K562 (cell line): ENCODE measurements at regions not wholly inside any gene's neighbourhood (a gene's known extent, or its start where the extent isn't known, plus 50 kb on each side); places are given as distances from the start of the nearest gene placed in this dataset.

Experiments used
- ATAC-seq: fragments of 200-7000 bp; cut with Tn5 transposase; 3 replicates; pipeline ENCODE4 v1.9.1; 2020; ENCODE audit warnings: moderate library complexity
- BruUV-seq: library from RNA; stranded (reverse); fragments of 400-500 nt; replicated peaks from 2 replicates; lab custom pipeline; 2021; lab: Mats Ljungman, UMichigan
- CTCF ChIA-PET: fragments of 300-600 bp; formaldehyde crosslinking; extraction: SDS; loops from one replicate; lab custom pipeline; 2021; ENCODE audit warnings: low intra/inter-chr PET ratio; lab: Yijun Ruan, JAX
- POLR2A ChIA-PET: fragments of 300-600, 350-650 bp; sonication (Branson Sonifier 250); formaldehyde crosslinking; extraction: SDS; loops from one replicate; lab custom pipeline; 2021; ENCODE audit warnings: antibody characterized with exemption, inconsistent platforms; lab: Yijun Ruan, JAX
- DNase-seq, 4 experiments: peaks; one replicate each; pipeline versions ENCODE4 v3.0.0 to v3.0.0-alpha.2; 2011 to 2018; ENCODE audit warnings: low spot score in 3 of 4, mixed read lengths in 3 of 4; ENCODE audit errors: extremely low read depth in 1 of 4
- FAIRE-seq: peaks from 2 replicates; lab custom pipeline; 2011; peaks lifted over from hg19 to GRCh38; lab: Jason Lieb, UNC
- H2AFZ ChIP-seq: 2 replicates; pipeline ENCODE4 v1.6.0; 2011; ENCODE audit warnings: low read depth, low read length, control low read depth, inconsistent platforms
- H3K27ac ChIP-seq: fragments of 200-600 bp; 3 replicates; pipeline ENCODE4 v1.8.0; 2011; ENCODE audit warnings: low read depth, mild to moderate bottlenecking, control low read depth, inconsistent platforms, low read length, moderate library complexity, mixed read lengths; ENCODE audit errors: extremely low read depth
- H3K27me3 ChIP-seq, 2 experiments: fragments of 300-600 bp in 1 of 2; 2 replicates in 1 of 2; 3 replicates in 1 of 2; pipeline versions ENCODE4 v1.6.0 to v1.8.0; 2011; ENCODE audit warnings: inconsistent platforms in 2 of 2, low read length in 2 of 2, mild to moderate bottlenecking in 1 of 2, mixed read lengths in 1 of 2, moderate library complexity in 1 of 2; ENCODE audit not compliant: control insufficient read depth in 2 of 2, insufficient read depth in 2 of 2
- H3K36me3 ChIP-seq: fragments of 300-600 bp; 3 replicates; pipeline ENCODE4 v1.8.0; 2011; ENCODE audit warnings: mild to moderate bottlenecking, low read length, inconsistent platforms; ENCODE audit not compliant: control insufficient read depth, insufficient read depth
- H3K4me1 ChIP-seq, 2 experiments: fragments of 200-600 bp in 1 of 2; replicated peaks in 1 of 2; 2 replicates in 1 of 2; 3 replicates in 1 of 2; pipeline versions ENCODE4 v1.5.1 to v1.8.0; 2011; ENCODE audit warnings: inconsistent platforms in 2 of 2, low read length in 2 of 2, mild to moderate bottlenecking in 1 of 2, mixed read lengths in 1 of 2, moderate library complexity in 1 of 2; ENCODE audit not compliant: control insufficient read depth in 2 of 2, insufficient read depth in 2 of 2
- H3K4me2 ChIP-seq: 2 replicates; pipeline ENCODE4 v1.6.1; 2011; ENCODE audit warnings: low read length, control low read depth, inconsistent platforms, mixed read lengths; ENCODE audit not compliant: insufficient read depth
- H3K4me3 ChIP-seq: fragments of 200-600 bp; sonication (generic), shearing (Covaris generic); 2 replicates; pipeline ENCODE4 v1.5.1; 2016; ENCODE audit warnings: control low read depth, inconsistent platforms
- H3K79me2 ChIP-seq: fragments of 200-600 bp; 3 replicates; pipeline ENCODE4 v1.8.0; 2011; ENCODE audit warnings: low read length, inconsistent platforms; ENCODE audit not compliant: control insufficient read depth, insufficient read depth
- H3K9ac ChIP-seq, 2 experiments: 2 replicates each; pipeline versions ENCODE4 v1.6.0 to v1.6.1; 2011; ENCODE audit warnings: low read depth in 2 of 2, low read length in 2 of 2, control low read depth in 1 of 2, inconsistent platforms in 1 of 2, mild to moderate bottlenecking in 1 of 2, mixed read lengths in 1 of 2; ENCODE audit not compliant: insufficient read depth in 1 of 2
- H3K9me1 ChIP-seq: one replicate; pipeline ENCODE4 v1.6.0; 2011; ENCODE audit warnings: inconsistent platforms, mild to moderate bottlenecking, low read length, moderate library complexity; ENCODE audit not compliant: control insufficient read depth, insufficient read depth
- H3K9me3 ChIP-seq: replicated peaks from 2 replicates; pipeline ENCODE4 v1.5.1; 2011; ENCODE audit warnings: low read depth, low read length, inconsistent platforms; ENCODE audit not compliant: control insufficient read depth, insufficient read depth
- H4K20me1 ChIP-seq: replicated peaks from 2 replicates; pipeline ENCODE4 v1.6.1; 2011; ENCODE audit warnings: low read length, inconsistent platforms, mixed read lengths; ENCODE audit not compliant: control insufficient read depth, insufficient read depth
- BHLHE40 ChIP-seq: IDR thresholded peaks from 2 replicates; pipeline ENCODE4 v1.6.1; 2011; ENCODE audit warnings: low read length, improper control_type of control experiment
- EWSR1 ChIP-seq: fragments of 450-650 bp; IDR thresholded peaks from 2 replicates; pipeline ENCODE4 v1.6.1; 2018; ENCODE audit warnings: borderline replicate concordance, mild to moderate bottlenecking, low read depth, moderate library complexity; ENCODE audit not compliant: partially characterized antibody
- FOXA3 ChIP-seq, 2 experiments: fragments of 450-650 bp in 1 of 2; sonication (generic) in 1 of 2; formaldehyde crosslinking; IDR thresholded peaks in 1 of 2; conservative IDR thresholded peaks in 1 of 2; 2 replicates each; pipeline versions ENCODE4 v1.4.0 to v1.8.0; 2020 to 2022; ENCODE audit warnings: mild to moderate bottlenecking in 2 of 2, missing genetic modification reagents in 1 of 2
- GABPA ChIP-seq: fragments of 200-800 bp; sonication (Bioruptor generic); conservative IDR thresholded peaks from 2 replicates; pipeline ENCODE4 v1.6.1; 2016; ENCODE audit warnings: low read depth, missing genetic modification characterization, missing compliant biosample characterization
- GTF2F1 ChIP-seq: IDR thresholded peaks from 2 replicates; pipeline ENCODE4 v1.6.1; 2011; ENCODE audit warnings: low read depth, low read length, improper control_type of control experiment
- NCOA2 ChIP-seq, 2 experiments: fragments of 450-650 bp; IDR thresholded peaks; 2 replicates each; pipeline ENCODE4 v1.6.1; 2018; ENCODE audit warnings: mild to moderate bottlenecking in 2 of 2, moderate library complexity in 1 of 2; ENCODE audit not compliant: partially characterized antibody in 2 of 2
- NFIC ChIP-seq: fragments of 450-650 bp; IDR thresholded peaks from 2 replicates; pipeline ENCODE4 v1.6.1; 2017; ENCODE audit warnings: mild to moderate bottlenecking, inconsistent platforms
- NR3C1 ChIP-seq: sonication (generic); formaldehyde crosslinking; IDR thresholded peaks from 2 replicates; pipeline ENCODE4 v1.8.1; 2022; ENCODE audit warnings: missing genetic modification reagents
- RAD21 ChIP-seq, 2 experiments: fragments of 250-450 bp in 1 of 2; fragments of 450-650 bp in 1 of 2; sonication (Bioruptor Pico) in 1 of 2; formaldehyde crosslinking in 1 of 2; IDR thresholded peaks in 1 of 2; conservative IDR thresholded peaks in 1 of 2; 2 replicates each; pipeline versions ENCODE4 v1.4.0 to v1.8.0; 2020 to 2022; ENCODE audit warnings: mild to moderate bottlenecking in 2 of 2, moderate library complexity in 1 of 2
- ZC3H4 ChIP-seq: sonication (generic); formaldehyde crosslinking; IDR thresholded peaks from 2 replicates; pipeline ENCODE4 v1.9.0; 2021; ENCODE audit warnings: missing genetic modification reagents, borderline replicate concordance
- ZNF316 ChIP-seq: fragments of 450-650 bp; IDR thresholded peaks from 2 replicates; pipeline ENCODE4 v1.6.1; 2016
- ZNF707 ChIP-seq: fragments of 250-450 bp; sonication (Bioruptor Pico); conservative IDR thresholded peaks from 2 replicates; pipeline ENCODE4 v1.8.0; 2022; ENCODE audit warnings: inconsistent platforms, mild to moderate bottlenecking, moderate library complexity
- WGBS: fragments of 100-300 bp; shearing (Covaris generic); methylation state at CpG from one replicate; pipeline ENCODE4 v1.1.6; 2016; ENCODE audit warnings: low coverage, mixed read lengths; ENCODE audit not compliant: insufficient coverage; ENCODE audit errors: missing lambda C conversion rate; 5-methylcytosine and 5-hydroxymethylcytosine counted together
- in situ Hi-C: fragments of 300-500 bp; cut with MboI; formaldehyde crosslinking; loops from 4 replicates; pipeline ENCODE4 v1.15.0; 2018; ENCODE audit warnings: inconsistent platforms, mixed read lengths
- intact Hi-C: fragments of 100-400 bp; cut with micrococcal nuclease; formaldehyde crosslinking; loops from 2 replicates; pipeline ENCODE4 v1.14.2; 2022
- TF ChIP-seq, protein P1 (sequence below): sonication (generic); formaldehyde crosslinking; IDR thresholded peaks from 2 replicates; pipeline ENCODE4 v1.8.0; 2022; ENCODE audit warnings: mild to moderate bottlenecking, missing genetic modification reagents
- TF ChIP-seq, protein P2 (sequence below): fragments of 250-450 bp; sonication (Bioruptor Pico); IDR thresholded peaks from 2 replicates; pipeline ENCODE4 v1.8.0; 2021; ENCODE audit warnings: mild to moderate bottlenecking, moderate library complexity
- TF ChIP-seq, protein P3 (sequence below): fragments of 250-450 bp; sonication (Bioruptor Pico); IDR thresholded peaks from 2 replicates; pipeline ENCODE4 v1.8.0; 2021; ENCODE audit warnings: moderate library complexity, mild to moderate bottlenecking, inconsistent platforms

DNA sequence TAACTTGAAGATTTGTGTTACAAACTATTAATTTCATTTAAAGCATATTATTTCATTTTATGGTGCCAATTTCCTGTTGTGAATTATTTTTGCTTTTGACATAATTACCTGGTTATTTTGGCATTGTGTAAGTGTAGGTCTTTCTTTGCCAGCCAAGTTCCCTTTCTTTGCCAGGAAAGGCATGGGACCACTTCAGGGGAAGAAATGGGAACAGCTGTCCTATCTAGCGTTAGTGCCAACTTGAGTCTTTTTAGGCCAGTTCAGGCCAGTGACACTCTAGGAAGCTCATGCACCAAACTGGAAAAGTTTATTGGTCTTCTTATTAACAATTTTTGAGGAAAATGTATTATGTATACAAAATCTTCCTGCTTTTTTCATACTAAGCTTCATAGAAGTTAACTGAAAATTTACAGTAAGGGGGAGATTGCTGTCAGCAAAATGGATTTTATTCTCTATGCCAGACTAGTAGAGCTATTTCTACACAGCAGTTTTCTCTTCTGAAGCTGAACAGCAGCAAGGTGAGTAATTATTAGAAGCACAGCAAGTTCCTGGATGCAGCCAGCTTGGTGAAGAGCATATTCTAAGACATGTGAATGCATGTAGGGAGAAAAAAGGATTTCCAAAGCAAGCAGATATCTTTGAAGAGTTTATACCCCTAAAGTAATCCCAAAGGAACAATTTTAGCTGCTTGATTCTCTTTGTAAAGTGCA is 914.6 kb upstream of the ADGRL4 start:
- Histone ChIP-seq H3K27me3 (no peaks in the 10 kb centered on the region), H3K27ac (no peak overlapping the region), H3K79me2 (no peaks in the 10 kb centered on the region), H3K36me3 (no peaks in the 10 kb centered on the region), H3K4me1 (no peaks in the 10 kb centered on the region), H3K9me3 (no peaks in the 10 kb centered on the region), H3K9ac (no peak overlapping the region), H3K4me3 (no peak overlapping the region)
- DNase-seq (no peak), ATAC-seq (no peak), FAIRE-seq (no peak)
- in situ Hi-C loops, result no loop called here
- CTCF ChIA-PET, result no interaction called here
- BruUV-seq, result no TSS peak
- intact Hi-C loops, result no loop called here
- TF ChIP-seq FOXA3 (CRISPR knock-in tag; conservative IDR thresholded peaks at IDR 0.05 in 1 of 2, IDR thresholded peaks at IDR 0.05 in 1 of 2) (no peak), NCOA2 (IDR thresholded peaks at IDR 0.05; ENCODE audit: partially characterized antibody in 2 of 2) (no peak), GTF2F1 (no peak)
- TF ChIP-seq, all 486 proteins: peak for 0
- POLR2A ChIA-PET, result no interaction called here
- 0% methylated on average over 1 of the region's 1 CpG for WGBS
- H4K20me1 ChIP-seq, result no peaks in the 10 kb centered on the region
- H2AFZ ChIP-seq, result no peak overlapping the region
- H3K4me2 ChIP-seq, result no peak overlapping the region
- H3K9me1 ChIP-seq, result no peaks in the 10 kb centered on the region

DNA sequence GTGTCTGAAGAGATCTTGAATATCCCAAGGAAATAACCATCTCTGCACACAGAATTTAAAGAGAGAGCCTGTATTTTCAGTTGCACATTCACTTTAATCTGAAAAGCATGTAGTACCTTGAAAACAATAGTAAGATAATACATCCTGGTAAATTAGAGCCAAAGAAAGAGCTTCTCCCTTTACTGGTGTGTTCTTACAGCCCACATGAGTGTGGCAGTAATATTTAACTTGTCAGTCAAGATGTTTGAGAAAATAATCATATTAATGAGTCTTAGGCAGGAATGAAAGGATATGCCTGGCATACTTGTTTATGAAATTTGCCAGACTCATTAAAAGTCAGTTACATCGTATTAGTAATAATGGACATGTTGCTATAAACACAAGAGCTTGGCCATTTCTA is 908.4 kb upstream of the ADGRL4 start:
- no peak overlapping the region for H2AFZ ChIP-seq
- no peaks in the 10 kb centered on the region for H3K36me3 ChIP-seq
- 0% methylated on average over 1 of the region's 1 CpG for WGBS
- H3K27me3 ChIP-seq, result no peaks in the 10 kb centered on the region
- no peak overlapping the region for H3K27ac ChIP-seq
- H3K79me2 ChIP-seq, result no peaks in the 10 kb centered on the region
- in situ Hi-C loops (no loop called here), intact Hi-C loops (no loop called here)
- FAIRE-seq (no peak), ATAC-seq (no peak), DNase-seq (no peak)
- no peak overlapping the region for H3K9ac ChIP-seq
- ChIA-PET POLR2A (no interaction called here), CTCF (no interaction called here)
- no peaks in the 10 kb centered on the region for H3K4me1 ChIP-seq
- H3K9me1 ChIP-seq, result no peaks in the 10 kb centered on the region
- no peak overlapping the region for H3K4me3 ChIP-seq
- H3K9me3 ChIP-seq, result peaks cover under 1% of the 10 kb centered on the region; the same call in 1 of the 2 replicates
- no peak overlapping the region for H3K4me2 ChIP-seq
- H4K20me1 ChIP-seq, result no peaks in the 10 kb centered on the region
- no TSS peak for BruUV-seq
- TF ChIP-seq, protein P1, sequence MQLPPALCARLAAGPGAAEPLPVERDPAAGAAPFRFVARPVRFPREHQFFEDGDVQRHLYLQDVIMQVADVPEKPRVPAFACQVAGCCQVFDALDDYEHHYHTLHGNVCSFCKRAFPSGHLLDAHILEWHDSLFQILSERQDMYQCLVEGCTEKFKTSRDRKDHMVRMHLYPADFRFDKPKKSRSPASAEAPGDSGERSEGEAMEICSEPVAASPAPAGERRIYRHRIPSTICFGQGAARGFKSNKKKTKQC (CRISPR knock-in tag), result no peak
- TF ChIP-seq GABPA (tag) (no peak), ZNF707 (CRISPR knock-in tag) (no peak), RAD21 (CRISPR knock-in tag; conservative IDR thresholded peaks at IDR 0.05 in 1 of 2, IDR thresholded peaks at IDR 0.05 in 1 of 2) (no peak), ZNF316 (no peak), ZC3H4 (no peak), NFIC (no peak), EWSR1 (no peak), NR3C1 (CRISPR knock-in tag) (no peak), BHLHE40 (no peak)
- TF ChIP-seq, protein P2, sequence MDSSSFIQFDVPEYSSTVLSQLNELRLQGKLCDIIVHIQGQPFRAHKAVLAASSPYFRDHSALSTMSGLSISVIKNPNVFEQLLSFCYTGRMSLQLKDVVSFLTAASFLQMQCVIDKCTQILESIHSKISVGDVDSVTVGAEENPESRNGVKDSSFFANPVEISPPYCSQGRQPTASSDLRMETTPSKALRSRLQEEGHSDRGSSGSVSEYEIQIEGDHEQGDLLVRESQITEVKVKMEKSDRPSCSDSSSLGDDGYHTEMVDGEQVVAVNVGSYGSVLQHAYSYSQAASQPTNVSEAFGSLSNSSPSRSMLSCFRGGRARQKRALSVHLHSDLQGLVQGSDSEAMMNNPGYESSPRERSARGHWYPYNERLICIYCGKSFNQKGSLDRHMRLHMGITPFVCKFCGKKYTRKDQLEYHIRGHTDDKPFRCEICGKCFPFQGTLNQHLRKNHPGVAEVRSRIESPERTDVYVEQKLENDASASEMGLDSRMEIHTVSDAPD (CRISPR knock-in tag), result no peak
- TF ChIP-seq, protein P3, sequence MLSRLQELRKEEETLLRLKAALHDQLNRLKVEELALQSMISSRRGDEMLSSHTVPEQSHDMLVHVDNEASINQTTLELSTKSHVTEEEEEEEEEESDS, result no peak
